Stimulated activated CD4-positive, alpha-beta T cell treated with anti-CD3 and anti-CD28 coated beads, Interleukin-12 subunit alpha, Interleukin-12 subunit beta, amount 100 ng/mL, for 48 hours (primary cell): ENCODE measurements at regions not wholly inside any gene's neighbourhood (a gene's known extent, or its start where the extent isn't known, plus 50 kb on each side); places are given as distances from the start of the nearest gene placed in this dataset.

Experiments
- DNase-seq, 3 donors: peaks; one replicate each; pipeline ENCODE4 v3.0.0-alpha.2; 2020; ENCODE audit warnings: low read depth in 2 of 3, low spot score in 1 of 3

- no peak for DNase-seq
Measured at GRCh38 chr20:19807946-19808330, 49.9 kb downstream of the RIN2 start.

- no peak for DNase-seq
Measured at GRCh38 chr20:19808498-19808897, 50.4 kb downstream of the RIN2 start.

GRCh38 chr20:19809505-19809904 lies 51.4 kb downstream of the RIN2 start:
- no peak for DNase-seq

- no peak for DNase-seq
Measured at GRCh38 chr20:19811231-19811630, 53.2 kb downstream of the RIN2 start.

- DNase-seq, result no peak
Measured at GRCh38 chr20:19812056-19812455, 54.0 kb downstream of the RIN2 start.

- no peak for DNase-seq
Measured at GRCh38 chr20:19812696-19813095, 54.6 kb downstream of the RIN2 start.

- DNase-seq, result no peak
Measured at GRCh38 chr20:19813846-19814640, 56.0 kb downstream of the RIN2 start.

- no peak for DNase-seq
Measured at GRCh38 chr20:19815553-19815991, 57.5 kb downstream of the RIN2 start.

- no peak for DNase-seq
Measured at GRCh38 chr20:19816386-19816785, 58.3 kb downstream of the RIN2 start.

GRCh38 chr20:19817017-19817416 lies 59.0 kb downstream of the RIN2 start:
- no peak for DNase-seq

GRCh38 chr20:19819149-19819548 lies 61.1 kb downstream of the RIN2 start:
- DNase-seq, result no peak

- no peak for DNase-seq
Measured at GRCh38 chr20:19820555-19821211, 62.6 kb downstream of the RIN2 start.

GRCh38 chr20:19821606-19822005 lies 63.5 kb downstream of the RIN2 start:
- no peak for DNase-seq

GRCh38 chr20:19823216-19823615 lies 65.2 kb downstream of the RIN2 start:
- DNase-seq, result no peak

GRCh38 chr20:19823971-19824370 lies 65.9 kb downstream of the RIN2 start:
- no peak for DNase-seq

GRCh38 chr20:19824861-19825260 lies 66.8 kb downstream of the RIN2 start:
- no peak for DNase-seq

- DNase-seq, result no peak
Measured at GRCh38 chr20:19826179-19826914, 68.3 kb downstream of the RIN2 start.

- DNase-seq, result no peak
Measured at GRCh38 chr20:19827818-19828217, 69.8 kb downstream of the RIN2 start.

- DNase-seq, result peak; percentile 8 to 20 (median 14)
Measured at GRCh38 chr20:19828232-19828631, 70.2 kb downstream of the RIN2 start.

GRCh38 chr20:19830211-19830785 lies 72.2 kb downstream of the RIN2 start:
- no peak for DNase-seq

- peak; percentile 13 to 42 (median 22) for DNase-seq
Measured at GRCh38 chr20:19832875-19833274, 74.8 kb downstream of the RIN2 start.

- no peak for DNase-seq
Measured at GRCh38 chr20:19833395-19833794, 75.3 kb downstream of the RIN2 start.
